K562 (cell line): ENCODE measurements at regions not wholly inside any gene's neighbourhood (a gene's known extent, or its start where the extent isn't known, plus 50 kb on each side); places are given as distances from the start of the nearest gene placed in this dataset.

Source experiments
- ATAC-seq: fragments of 200-7000 bp; cut with Tn5 transposase; 3 replicates; pipeline ENCODE4 v1.9.1; 2020; ENCODE audit warnings: moderate library complexity
- BruUV-seq: library from RNA; stranded (reverse); fragments of 400-500 nt; replicated peaks from 2 replicates; lab custom pipeline; 2021; lab: Mats Ljungman, UMichigan
- CTCF ChIA-PET: fragments of 300-600 bp; formaldehyde crosslinking; extraction: SDS; loops from one replicate; lab custom pipeline; 2021; ENCODE audit warnings: low intra/inter-chr PET ratio; lab: Yijun Ruan, JAX
- POLR2A ChIA-PET: fragments of 300-600, 350-650 bp; sonication (Branson Sonifier 250); formaldehyde crosslinking; extraction: SDS; loops from one replicate; lab custom pipeline; 2021; ENCODE audit warnings: antibody characterized with exemption, inconsistent platforms; lab: Yijun Ruan, JAX
- DNase-seq, 4 experiments: peaks; one replicate each; pipeline versions ENCODE4 v3.0.0 to v3.0.0-alpha.2; 2011 to 2018; ENCODE audit warnings: low spot score in 3 of 4, mixed read lengths in 3 of 4; ENCODE audit errors: extremely low read depth in 1 of 4
- FAIRE-seq: peaks from 2 replicates; lab custom pipeline; 2011; peaks lifted over from hg19 to GRCh38; lab: Jason Lieb, UNC
- H2AFZ ChIP-seq: 2 replicates; pipeline ENCODE4 v1.6.0; 2011; ENCODE audit warnings: low read depth, low read length, control low read depth, inconsistent platforms
- H3K27ac ChIP-seq: fragments of 200-600 bp; 3 replicates; pipeline ENCODE4 v1.8.0; 2011; ENCODE audit warnings: low read depth, mild to moderate bottlenecking, control low read depth, inconsistent platforms, low read length, moderate library complexity, mixed read lengths; ENCODE audit errors: extremely low read depth
- H3K27me3 ChIP-seq, 2 experiments: fragments of 300-600 bp in 1 of 2; 2 replicates in 1 of 2; 3 replicates in 1 of 2; pipeline versions ENCODE4 v1.6.0 to v1.8.0; 2011; ENCODE audit warnings: inconsistent platforms in 2 of 2, low read length in 2 of 2, mild to moderate bottlenecking in 1 of 2, mixed read lengths in 1 of 2, moderate library complexity in 1 of 2; ENCODE audit not compliant: control insufficient read depth in 2 of 2, insufficient read depth in 2 of 2
- H3K36me3 ChIP-seq: fragments of 300-600 bp; 3 replicates; pipeline ENCODE4 v1.8.0; 2011; ENCODE audit warnings: mild to moderate bottlenecking, low read length, inconsistent platforms; ENCODE audit not compliant: control insufficient read depth, insufficient read depth
- H3K4me1 ChIP-seq, 2 experiments: fragments of 200-600 bp in 1 of 2; replicated peaks in 1 of 2; 2 replicates in 1 of 2; 3 replicates in 1 of 2; pipeline versions ENCODE4 v1.5.1 to v1.8.0; 2011; ENCODE audit warnings: inconsistent platforms in 2 of 2, low read length in 2 of 2, mild to moderate bottlenecking in 1 of 2, mixed read lengths in 1 of 2, moderate library complexity in 1 of 2; ENCODE audit not compliant: control insufficient read depth in 2 of 2, insufficient read depth in 2 of 2
- H3K4me2 ChIP-seq: 2 replicates; pipeline ENCODE4 v1.6.1; 2011; ENCODE audit warnings: low read length, control low read depth, inconsistent platforms, mixed read lengths; ENCODE audit not compliant: insufficient read depth
- H3K4me3 ChIP-seq: fragments of 200-600 bp; sonication (generic), shearing (Covaris generic); 2 replicates; pipeline ENCODE4 v1.5.1; 2016; ENCODE audit warnings: control low read depth, inconsistent platforms
- H3K79me2 ChIP-seq: fragments of 200-600 bp; 3 replicates; pipeline ENCODE4 v1.8.0; 2011; ENCODE audit warnings: low read length, inconsistent platforms; ENCODE audit not compliant: control insufficient read depth, insufficient read depth
- H3K9ac ChIP-seq, 2 experiments: 2 replicates each; pipeline versions ENCODE4 v1.6.0 to v1.6.1; 2011; ENCODE audit warnings: low read depth in 2 of 2, low read length in 2 of 2, control low read depth in 1 of 2, inconsistent platforms in 1 of 2, mild to moderate bottlenecking in 1 of 2, mixed read lengths in 1 of 2; ENCODE audit not compliant: insufficient read depth in 1 of 2
- H3K9me1 ChIP-seq: one replicate; pipeline ENCODE4 v1.6.0; 2011; ENCODE audit warnings: inconsistent platforms, mild to moderate bottlenecking, low read length, moderate library complexity; ENCODE audit not compliant: control insufficient read depth, insufficient read depth
- H3K9me3 ChIP-seq: replicated peaks from 2 replicates; pipeline ENCODE4 v1.5.1; 2011; ENCODE audit warnings: low read depth, low read length, inconsistent platforms; ENCODE audit not compliant: control insufficient read depth, insufficient read depth
- H4K20me1 ChIP-seq: replicated peaks from 2 replicates; pipeline ENCODE4 v1.6.1; 2011; ENCODE audit warnings: low read length, inconsistent platforms, mixed read lengths; ENCODE audit not compliant: control insufficient read depth, insufficient read depth
- COPS2 ChIP-seq: fragments of 450-650 bp; conservative IDR thresholded peaks from 2 replicates; pipeline ENCODE4 v1.6.1; 2016; ENCODE audit warnings: mild to moderate bottlenecking, moderate library complexity
- ESRRA ChIP-seq: fragments of 450-650 bp; IDR thresholded peaks from 2 replicates; pipeline ENCODE4 v1.6.1; 2014; ENCODE audit warnings: low read depth, mild to moderate bottlenecking, moderate library complexity, borderline replicate concordance
- HSF4 ChIP-seq: fragments of 250-450 bp; sonication (Bioruptor Pico); IDR thresholded peaks from 2 replicates; pipeline ENCODE4 v2.1.2; 2022; ENCODE audit warnings: mild to moderate bottlenecking, moderate library complexity, borderline replicate concordance
- KAT2B ChIP-seq: IDR thresholded peaks from one replicate; pipeline ENCODE4 v1.6.1; 2012; ENCODE audit warnings: low read depth, mild to moderate bottlenecking, control low read depth, inconsistent platforms, low read length, moderate library complexity
- LARP7 ChIP-seq: fragments of 450-650 bp; IDR thresholded peaks from 2 replicates; pipeline ENCODE4 v1.6.1; 2016
- NCOA6 ChIP-seq: fragments of 450-650 bp; IDR thresholded peaks from 2 replicates; pipeline ENCODE4 v1.6.1; 2017; ENCODE audit warnings: mild to moderate bottlenecking
- NEUROD1 ChIP-seq: fragments of 150-350 bp; IDR thresholded peaks from 2 replicates; pipeline ENCODE4 v1.6.1; 2014; ENCODE audit warnings: borderline replicate concordance, low read length, low read depth; ENCODE audit not compliant: partially characterized antibody
- PHB2 ChIP-seq: fragments of 450-650 bp; IDR thresholded peaks from 2 replicates; pipeline ENCODE4 v1.6.1; 2017; ENCODE audit warnings: low read depth
- PYGO2 ChIP-seq: fragments of 450-650 bp; IDR thresholded peaks from 2 replicates; pipeline ENCODE4 v1.6.1; 2016; ENCODE audit warnings: mild to moderate bottlenecking, missing genetic modification characterization, moderate library complexity, missing compliant biosample characterization
- SRSF3 ChIP-seq: fragments of 200-400 bp; formaldehyde crosslinking; IDR thresholded peaks from 2 replicates; pipeline ENCODE4 v1.6.1; 2016; ENCODE audit warnings: mild to moderate bottlenecking, low read length, moderate library complexity; ENCODE audit not compliant: insufficient read depth
- SRSF9 ChIP-seq: fragments of 200-400 bp; formaldehyde crosslinking; IDR thresholded peaks from 2 replicates; pipeline ENCODE4 v1.6.1; 2017; ENCODE audit warnings: low read depth, low read length, borderline replicate concordance
- TEAD2 ChIP-seq: fragments of 450-650 bp; IDR thresholded peaks from 2 replicates; pipeline ENCODE4 v1.6.1; 2016; ENCODE audit warnings: missing genetic modification characterization, control low read depth, missing compliant biosample characterization
- ZNF57 ChIP-seq: fragments of 450-650 bp; formaldehyde crosslinking; IDR thresholded peaks from 2 replicates; pipeline ENCODE4 v1.4.0; 2020; ENCODE audit warnings: mild to moderate bottlenecking, moderate library complexity
- WGBS: fragments of 100-300 bp; shearing (Covaris generic); methylation state at CpG from one replicate; pipeline ENCODE4 v1.1.6; 2016; ENCODE audit warnings: low coverage, mixed read lengths; ENCODE audit not compliant: insufficient coverage; ENCODE audit errors: missing lambda C conversion rate; 5-methylcytosine and 5-hydroxymethylcytosine counted together
- in situ Hi-C: fragments of 300-500 bp; cut with MboI; formaldehyde crosslinking; loops from 4 replicates; pipeline ENCODE4 v1.15.0; 2018; ENCODE audit warnings: inconsistent platforms, mixed read lengths
- intact Hi-C: fragments of 100-400 bp; cut with micrococcal nuclease; formaldehyde crosslinking; loops from 2 replicates; pipeline ENCODE4 v1.14.2; 2022
- TF ChIP-seq, protein P1 (sequence below): fragments of 450-650 bp; formaldehyde crosslinking; IDR thresholded peaks from 2 replicates; pipeline ENCODE4 v1.4.0; 2022; ENCODE audit warnings: missing genetic modification characterization
- TF ChIP-seq, protein P2 (sequence below): sonication (generic); IDR thresholded peaks from 2 replicates; pipeline ENCODE4 v1.6.1; 2016

DNA sequence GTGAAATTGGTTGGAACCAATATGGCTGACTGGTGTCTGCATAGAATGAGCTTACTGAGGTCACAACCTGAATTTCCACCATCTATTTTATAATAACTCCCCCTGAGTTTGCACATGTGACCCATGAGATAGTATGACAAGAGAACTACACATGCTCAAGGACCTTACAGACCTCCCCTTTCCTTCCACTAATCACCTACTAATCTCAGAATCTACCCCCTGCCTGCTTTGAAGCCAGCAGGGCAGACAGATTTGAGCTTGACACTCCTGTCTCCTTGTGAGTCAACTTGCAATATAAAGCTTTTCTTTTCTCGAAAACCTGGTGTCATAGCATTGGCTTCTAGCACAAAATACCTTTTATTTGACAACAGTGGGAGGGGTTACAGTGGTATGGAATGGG lies 248.4 kb downstream of the RFC3 start:
- H2AFZ ChIP-seq, result no peak overlapping the region
- BruUV-seq, result no TSS peak
- H3K36me3 ChIP-seq, result no peaks in the 10 kb centered on the region
- CTCF ChIA-PET, result no interaction called here
- POLR2A ChIA-PET, result no interaction called here
- intact Hi-C loops, result no loop called here
- H3K4me3 ChIP-seq, result no peak overlapping the region
- no peaks in the 10 kb centered on the region for H3K4me1 ChIP-seq
- 0% methylated on average over 1 of the region's 1 CpG for WGBS
- H3K9me1 ChIP-seq, result no peaks in the 10 kb centered on the region
- no peak overlapping the region for H3K9ac ChIP-seq
- FAIRE-seq, result no peak
- H4K20me1 ChIP-seq, result no peaks in the 10 kb centered on the region
- H3K79me2 ChIP-seq, result no peaks in the 10 kb centered on the region
- H3K9me3 ChIP-seq, result no peaks in the 10 kb centered on the region
- no peaks in the 10 kb centered on the region for H3K27me3 ChIP-seq
- no peak overlapping the region for H3K27ac ChIP-seq
- in situ Hi-C loops, result no loop called here
- no peak for DNase-seq
- no peak overlapping the region for H3K4me2 ChIP-seq
- no peak for ATAC-seq
- TF ChIP-seq KAT2B, result no peak
- no peak for TF ChIP-seq HSF4
- TF ChIP-seq PHB2, result no peak
- TF ChIP-seq NEUROD1, result no peak
- TF ChIP-seq TEAD2 (tag), result no peak
- TF ChIP-seq SRSF3, result no peak
- TF ChIP-seq, protein P1, sequence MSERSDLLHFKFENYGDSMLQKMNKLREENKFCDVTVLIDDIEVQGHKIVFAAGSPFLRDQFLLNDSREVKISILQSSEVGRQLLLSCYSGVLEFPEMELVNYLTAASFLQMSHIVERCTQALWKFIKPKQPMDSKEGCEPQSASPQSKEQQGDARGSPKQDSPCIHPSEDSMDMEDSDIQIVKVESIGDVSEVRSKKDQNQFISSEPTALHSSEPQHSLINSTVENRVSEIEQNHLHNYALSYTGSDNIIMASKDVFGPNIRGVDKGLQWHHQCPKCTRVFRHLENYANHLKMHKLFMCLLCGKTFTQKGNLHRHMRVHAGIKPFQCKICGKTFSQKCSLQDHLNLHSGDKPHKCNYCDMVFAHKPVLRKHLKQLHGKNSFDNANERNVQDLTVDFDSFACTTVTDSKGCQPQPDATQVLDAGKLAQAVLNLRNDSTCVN (CRISPR knock-in tag), result no peak
- no peak for TF ChIP-seq ZNF57 (CRISPR knock-in tag)
- no peak for TF ChIP-seq COPS2
- TF ChIP-seq, protein P2, sequence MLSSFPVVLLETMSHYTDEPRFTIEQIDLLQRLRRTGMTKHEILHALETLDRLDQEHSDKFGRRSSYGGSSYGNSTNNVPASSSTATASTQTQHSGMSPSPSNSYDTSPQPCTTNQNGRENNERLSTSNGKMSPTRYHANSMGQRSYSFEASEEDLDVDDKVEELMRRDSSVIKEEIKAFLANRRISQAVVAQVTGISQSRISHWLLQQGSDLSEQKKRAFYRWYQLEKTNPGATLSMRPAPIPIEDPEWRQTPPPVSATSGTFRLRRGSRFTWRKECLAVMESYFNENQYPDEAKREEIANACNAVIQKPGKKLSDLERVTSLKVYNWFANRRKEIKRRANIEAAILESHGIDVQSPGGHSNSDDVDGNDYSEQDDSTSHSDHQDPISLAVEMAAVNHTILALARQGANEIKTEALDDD, result no peak
- no peak for TF ChIP-seq LARP7
- no peak for TF ChIP-seq SRSF9
- no peak for TF ChIP-seq PYGO2 (tag)
- TF ChIP-seq ESRRA, result no peak
- TF ChIP-seq NCOA6, result no peak
